ENCODE measurements at regions not wholly inside any gene's neighbourhood (a gene's known extent, or its start where the extent isn't known, plus 50 kb on each side); places are given as distances from the start of the nearest gene placed in this dataset.

GRCh38 chr18:29198834-29199233 lies 1021.9 kb upstream of the CDH2 start:
- BruUV-seq (replicated peaks) = no TSS peak
- Mint-ChIP-seq H3K36me3 (ENCODE audit: insufficient read depth, unreplicated experiment) (no peaks in the 10 kb centered on the region), H3K9me3 (ENCODE audit: unreplicated experiment) (no peaks in the 10 kb centered on the region), H3K4me3 (ENCODE audit: unreplicated experiment) (no peak overlapping the region), H3K27ac (ENCODE audit: low read depth, unreplicated experiment) (no peak overlapping the region), H3K27me3 (ENCODE audit: insufficient read depth, unreplicated experiment) (no peaks in the 10 kb centered on the region), H3K4me1 (ENCODE audit: insufficient read depth, unreplicated experiment) (no peaks in the 10 kb centered on the region)
- POLR2A ChIA-PET = no interaction called here
- intact Hi-C loops (cut with micrococcal nuclease) = no loop called here
- CTCF ChIA-PET = no interaction called here
- DNase-seq (ENCODE audit: unreplicated experiment) = no peak
- TF ChIP-seq CTCF (IDR thresholded peaks at IDR 0.05; ENCODE audit: unreplicated experiment) = no peak

- Mint-ChIP-seq H3K4me1 (ENCODE audit: insufficient read depth, unreplicated experiment) (no peaks in the 10 kb centered on the region), H3K9me3 (ENCODE audit: unreplicated experiment) (no peaks in the 10 kb centered on the region), H3K36me3 (ENCODE audit: insufficient read depth, unreplicated experiment) (no peaks in the 10 kb centered on the region), H3K4me3 (ENCODE audit: unreplicated experiment) (no peak overlapping the region), H3K27me3 (ENCODE audit: insufficient read depth, unreplicated experiment) (no peaks in the 10 kb centered on the region), H3K27ac (ENCODE audit: low read depth, unreplicated experiment) (no peak overlapping the region)
- POLR2A ChIA-PET = no interaction called here
- DNase-seq (ENCODE audit: unreplicated experiment) = no peak
- no peak for TF ChIP-seq CTCF (IDR thresholded peaks at IDR 0.05; ENCODE audit: unreplicated experiment)
- intact Hi-C loops (cut with micrococcal nuclease) = no loop called here
- no TSS peak for BruUV-seq (replicated peaks)
- CTCF ChIA-PET = no interaction called here
Measured at GRCh38 chr18:29196307-29196706, 1019.4 kb upstream of the CDH2 start.

GRCh38 chr18:29191263-29191662 lies 1014.3 kb upstream of the CDH2 start:
- POLR2A ChIA-PET = interaction anchor here (1.4 kb wide), 1 partner anchor 10 kb away, joined by 3 read pairs; no protein-coding TSS in a partner anchor
- Mint-ChIP-seq H3K27me3 (ENCODE audit: insufficient read depth, unreplicated experiment) (no peaks in the 10 kb centered on the region), H3K27ac (ENCODE audit: low read depth, unreplicated experiment) (no peak overlapping the region), H3K4me1 (ENCODE audit: insufficient read depth, unreplicated experiment) (peaks cover 11% of the 10 kb centered on the region), H3K9me3 (ENCODE audit: unreplicated experiment) (no peaks in the 10 kb centered on the region), H3K4me3 (ENCODE audit: unreplicated experiment) (no peak overlapping the region), H3K36me3 (ENCODE audit: insufficient read depth, unreplicated experiment) (no peaks in the 10 kb centered on the region)
- DNase-seq (ENCODE audit: unreplicated experiment) = peak; percentile 41
- CTCF ChIA-PET = interaction anchor here (0.6 to 1.1 kb wide), 4 partner anchors 9 to 272 kb away, joined by 3 to 4 read pairs (median 4); no protein-coding TSS in a partner anchor
- TF ChIP-seq CTCF (IDR thresholded peaks at IDR 0.05; ENCODE audit: unreplicated experiment) = peak; percentile 28
- intact Hi-C loops (cut with micrococcal nuclease) = no loop called here
- no TSS peak for BruUV-seq (replicated peaks)

- intact Hi-C loops (cut with micrococcal nuclease) = no loop called here
- TF ChIP-seq CTCF (IDR thresholded peaks at IDR 0.05; ENCODE audit: unreplicated experiment) = no peak
- peaks cover 11% of the 10 kb centered on the region for H3K4me1 Mint-ChIP-seq (ENCODE audit: insufficient read depth, unreplicated experiment)
- H3K9me3 Mint-ChIP-seq (ENCODE audit: unreplicated experiment) = no peaks in the 10 kb centered on the region
- H3K4me3 Mint-ChIP-seq (ENCODE audit: unreplicated experiment) = no peak overlapping the region
- POLR2A ChIA-PET = no interaction called here
- BruUV-seq (replicated peaks) = no TSS peak
- CTCF ChIA-PET = interaction anchor here (0.8 kb wide), 1 partner anchor 30 kb away, joined by 3 read pairs; no protein-coding TSS in a partner anchor
- no peaks in the 10 kb centered on the region for H3K27me3 Mint-ChIP-seq (ENCODE audit: insufficient read depth, unreplicated experiment)
- H3K36me3 Mint-ChIP-seq (ENCODE audit: insufficient read depth, unreplicated experiment) = no peaks in the 10 kb centered on the region
- peak; percentile 28 for DNase-seq (ENCODE audit: unreplicated experiment)
- H3K27ac Mint-ChIP-seq (ENCODE audit: low read depth, unreplicated experiment) = no peak overlapping the region
Measured at GRCh38 chr18:29188760-29189159, 1011.8 kb upstream of the CDH2 start.

Measured in MCF 10A (cell line).